B cell (primary cell): ENCODE measurements at regions not wholly inside any gene's neighbourhood (a gene's known extent, or its start where the extent isn't known, plus 50 kb on each side); places are given as distances from the start of the nearest gene placed in this dataset.

Source experiments
- ATAC-seq: fragments of 200-7000 bp; cut with Tn5 transposase; one replicate; pipeline ENCODE4 v1.10.0; 2021; ENCODE audit warnings: low read depth, mild to moderate bottlenecking, moderate number of reproducible peaks, moderate library complexity
- CTCF ChIA-PET: fragments of 350-600 bp; sonication (Branson Sonifier 250); formaldehyde crosslinking; loops from one replicate; lab custom pipeline; 2021; ENCODE audit warnings: antibody characterized with exemption, inconsistent platforms; lab: Charles Lee
- POLR2A ChIA-PET: fragments of 350-600 bp; sonication (Branson Sonifier 250); formaldehyde crosslinking; loops from one replicate; lab custom pipeline; 2021; ENCODE audit warnings: antibody characterized with exemption; lab: Charles Lee
- DNase-seq: peaks from one replicate; pipeline ENCODE4 v3.0.0; 2013
- H2AFZ ChIP-seq: 2 replicates; pipeline ENCODE4 v1.6.1; 2012; ENCODE audit warnings: mild to moderate bottlenecking, low read depth, low read length; ENCODE audit not compliant: insufficient read depth, poor library complexity, severe bottlenecking
- H3K27ac ChIP-seq, 2 donors: 1 replicate in 1 of 2; 2 replicates in 1 of 2; pipeline ENCODE4 v1.5.1; 2012 to 2013; ENCODE audit warnings: low read length in 2 of 2, mild to moderate bottlenecking in 2 of 2, moderate library complexity in 1 of 2
- H3K27me3 ChIP-seq, 4 experiments: fragments of 200-600 bp in 1 of 4; sonication (generic) in 1 of 4; replicated peaks in 1 of 4; 1 replicate in 2 of 4; 2 replicates in 2 of 4; pipeline versions ENCODE4 v1.6.1 to v1.7.0; 2013 to 2016; ENCODE audit warnings: low read length in 3 of 4, mild to moderate bottlenecking in 2 of 4, mixed read lengths in 1 of 4, moderate library complexity in 1 of 4; ENCODE audit not compliant: insufficient read depth in 4 of 4, control insufficient read depth in 3 of 4; ENCODE audit errors: control extremely low read depth in 1 of 4
- H3K36me3 ChIP-seq, 2 experiments: replicated peaks in 1 of 2; 1 replicate in 1 of 2; 2 replicates in 1 of 2; pipeline versions ENCODE4 v1.6.1 to v1.7.1; 2013; ENCODE audit warnings: low read length in 1 of 2; ENCODE audit not compliant: insufficient read depth in 2 of 2, control insufficient read depth in 1 of 2; ENCODE audit errors: control extremely low read depth in 1 of 2, extremely low read depth in 1 of 2
- H3K4me1 ChIP-seq, 2 donors: fragments of 200-600 bp in 1 of 2; sonication (generic) in 1 of 2; 1 replicate in 1 of 2; 2 replicates in 1 of 2; pipeline versions ENCODE4 v1.5.1 to v1.6.1; 2013 to 2017; ENCODE audit warnings: low read length in 2 of 2; ENCODE audit not compliant: control insufficient read depth in 2 of 2, insufficient read depth in 2 of 2
- H3K4me2 ChIP-seq: replicated peaks from 2 replicates; pipeline ENCODE3; 2012; ENCODE audit warnings: mild to moderate bottlenecking, low read depth, low read length; ENCODE audit not compliant: poor library complexity, severe bottlenecking
- H3K4me3 ChIP-seq, 5 experiments: fragments of 200-600 bp in 1 of 5; sonication (generic) in 1 of 5; 1 replicate in 3 of 5; 2 replicates in 2 of 5; pipeline versions ENCODE4 v1.5.1 to v1.7.0; 2011 to 2016; ENCODE audit warnings: low read length in 4 of 5, mild to moderate bottlenecking in 4 of 5, low read depth in 2 of 5, control low read depth in 1 of 5, moderate library complexity in 1 of 5; ENCODE audit not compliant: insufficient read depth in 1 of 5; ENCODE audit errors: control extremely low read depth in 1 of 5, extremely low read depth in 1 of 5
- H3K79me2 ChIP-seq: fragments of 200-600 bp; sonication (generic); one replicate; pipeline ENCODE4 v1.6.0; 2016; ENCODE audit warnings: low read length; ENCODE audit not compliant: control insufficient read depth, insufficient read depth
- H3K9ac ChIP-seq: fragments of 200-600 bp; sonication (generic); 2 replicates; pipeline ENCODE4 v1.6.1; 2017; ENCODE audit warnings: mild to moderate bottlenecking, low read length, moderate library complexity
- H3K9me3 ChIP-seq, 3 donors: one replicate each; pipeline versions ENCODE4 v1.6.1 to v1.7.1; 2013; ENCODE audit warnings: low read length in 2 of 3; ENCODE audit not compliant: control insufficient read depth in 2 of 3, insufficient read depth in 1 of 3; ENCODE audit errors: control extremely low read depth in 1 of 3
- H4K20me1 ChIP-seq: 2 replicates; pipeline ENCODE4 v1.6.0; 2012; ENCODE audit warnings: mild to moderate bottlenecking, low read length; ENCODE audit not compliant: insufficient read depth, control insufficient read depth, poor library complexity, severe bottlenecking
- H3K27ac Mint-ChIP-seq: one replicate; pipeline ENCODE4 v1.8.0; 2021; ENCODE audit warnings: mixed read lengths
- H3K27me3 Mint-ChIP-seq: one replicate; pipeline ENCODE4 v1.8.0; 2021; ENCODE audit warnings: mixed read lengths
- H3K4me1 Mint-ChIP-seq: one replicate; pipeline ENCODE4 v1.8.0; 2021; ENCODE audit warnings: mixed read lengths
- H3K4me3 Mint-ChIP-seq: one replicate; pipeline ENCODE4 v1.8.0; 2021; ENCODE audit warnings: mixed read lengths
- H3K9me3 Mint-ChIP-seq: one replicate; pipeline ENCODE4 v1.8.0; 2022; ENCODE audit warnings: mixed read lengths; ENCODE audit not compliant: insufficient read depth
- CTCF ChIP-seq: fragments of 200-600 bp; IDR thresholded peaks from one replicate; pipeline ENCODE4 v1.8.0; 2022; ENCODE audit warnings: antibody characterized with exemption, mild to moderate bottlenecking
- EZH2 ChIP-seq: IDR thresholded peaks from 2 replicates; pipeline ENCODE4 v1.6.1; 2012; ENCODE audit warnings: borderline replicate concordance, low read depth, mild to moderate bottlenecking, moderate library complexity, low read length; ENCODE audit not compliant: insufficient read depth, poor library complexity, severe bottlenecking
- WGBS: methylation state at CpG from one replicate; pipeline ENCODE4 v1.1.5; 2013; ENCODE audit warnings: missing lambda C conversion rate; ENCODE audit not compliant: insufficient coverage; 5-methylcytosine and 5-hydroxymethylcytosine counted together
- intact Hi-C: fragments of 100-400 bp; cut with micrococcal nuclease; formaldehyde crosslinking; loops from one replicate; pipeline ENCODE4 v1.10.0; 2022

- Mint-ChIP-seq H3K27ac (no peak overlapping the region), H3K4me1 (no peaks in the 10 kb centered on the region), H3K27me3 (peaks cover 5% of the 10 kb centered on the region), H3K4me3 (no peak overlapping the region), H3K9me3 (no peaks in the 10 kb centered on the region)
- ChIA-PET CTCF (no interaction called here), POLR2A (no interaction called here)
- no peaks in the 10 kb centered on the region for H3K4me1 ChIP-seq
- WGBS = no CpG with 5 or more reads among the region's 2 CpGs
- intact Hi-C loops = no loop called here
- TF ChIP-seq EZH2 = no peak
- TF ChIP-seq CTCF = no peak
- no peak overlapping the region for H3K9ac ChIP-seq
- H3K9me3 ChIP-seq = no peaks in the 10 kb centered on the region
- no peaks in the 10 kb centered on the region for H3K79me2 ChIP-seq
- H3K27me3 ChIP-seq = no peaks in the 10 kb centered on the region
- no peaks in the 10 kb centered on the region for H3K36me3 ChIP-seq
- ATAC-seq (no peak), DNase-seq (no peak)
- H3K4me3 ChIP-seq = no peak overlapping the region
- no peak overlapping the region for H3K27ac ChIP-seq
- H3K4me2 ChIP-seq = no peak overlapping the region
- H2AFZ ChIP-seq = no peak overlapping the region
- H4K20me1 ChIP-seq = no peaks in the 10 kb centered on the region
Observed at GRCh38 chr6:140058863-140059262, 684.4 kb upstream of the CITED2 start.

GRCh38 chr6:140052736-140053729 is 678.6 kb upstream of the CITED2 start:
- Histone ChIP-seq H3K4me2 (no peak overlapping the region), H3K9me3 (no peaks in the 10 kb centered on the region), H3K27me3 (no peaks in the 10 kb centered on the region), H2AFZ (no peak overlapping the region), H3K4me1 (no peaks in the 10 kb centered on the region), H3K36me3 (no peaks in the 10 kb centered on the region), H3K27ac (no peak overlapping the region), H3K9ac (no peak overlapping the region), H3K4me3 (no peak overlapping the region), H3K79me2 (no peaks in the 10 kb centered on the region), H4K20me1 (no peaks in the 10 kb centered on the region)
- WGBS = 100% methylated on average over 1 of the region's 6 CpGs
- ATAC-seq (no peak), DNase-seq (no peak)
- intact Hi-C loops = no loop called here
- no peaks in the 10 kb centered on the region for H3K9me3 Mint-ChIP-seq
- peaks cover 2% of the 10 kb centered on the region for H3K27me3 Mint-ChIP-seq
- POLR2A ChIA-PET = no interaction called here
- TF ChIP-seq CTCF (no peak), EZH2 (no peak)
- H3K27ac Mint-ChIP-seq = no peak overlapping the region
- H3K4me3 Mint-ChIP-seq = no peak overlapping the region
- CTCF ChIA-PET = interaction anchor here (1.0 to 1.7 kb wide), 3 partner anchors 9 to 1512 kb away, joined by 3 to 4 read pairs (median 3); no protein-coding TSS in a partner anchor
- no peaks in the 10 kb centered on the region for H3K4me1 Mint-ChIP-seq
